Adipocyte (in vitro differentiated cells): ENCODE measurements at regions not wholly inside any gene's neighbourhood (a gene's known extent, or its start where the extent isn't known, plus 50 kb on each side); places are given as distances from the start of the nearest gene placed in this dataset.

Experiments
- DNase-seq: peaks from one replicate; pipeline ENCODE4 v3.0.0-alpha.2; 2015; ENCODE audit warnings: low read depth
- H3K27me3 ChIP-seq: replicated peaks from 2 replicates; pipeline ENCODE4 v1.7.0; 2013; ENCODE audit warnings: mild to moderate bottlenecking, low read length, moderate library complexity; ENCODE audit not compliant: control insufficient read depth, insufficient read depth
- H3K36me3 ChIP-seq: 2 replicates; pipeline ENCODE4 v1.7.0; 2013; ENCODE audit warnings: low read length, mild to moderate bottlenecking, moderate library complexity; ENCODE audit not compliant: control insufficient read depth, insufficient read depth, severe bottlenecking
- H3K4me1 ChIP-seq: 2 replicates; pipeline ENCODE4 v1.7.0; 2013; ENCODE audit warnings: mild to moderate bottlenecking, low read length, moderate library complexity; ENCODE audit not compliant: control insufficient read depth, insufficient read depth
- H3K4me3 ChIP-seq: 2 replicates; pipeline ENCODE4 v1.7.0; 2013; ENCODE audit warnings: mild to moderate bottlenecking, low read length, moderate library complexity
- H3K9ac ChIP-seq: 2 replicates; pipeline ENCODE4 v1.7.0; 2013; ENCODE audit warnings: mild to moderate bottlenecking, low read length, moderate library complexity
- H3K9me3 ChIP-seq: 2 replicates; pipeline ENCODE4 v1.7.0; 2013; ENCODE audit warnings: mild to moderate bottlenecking, low read length, moderate library complexity; ENCODE audit not compliant: control insufficient read depth

DNA sequence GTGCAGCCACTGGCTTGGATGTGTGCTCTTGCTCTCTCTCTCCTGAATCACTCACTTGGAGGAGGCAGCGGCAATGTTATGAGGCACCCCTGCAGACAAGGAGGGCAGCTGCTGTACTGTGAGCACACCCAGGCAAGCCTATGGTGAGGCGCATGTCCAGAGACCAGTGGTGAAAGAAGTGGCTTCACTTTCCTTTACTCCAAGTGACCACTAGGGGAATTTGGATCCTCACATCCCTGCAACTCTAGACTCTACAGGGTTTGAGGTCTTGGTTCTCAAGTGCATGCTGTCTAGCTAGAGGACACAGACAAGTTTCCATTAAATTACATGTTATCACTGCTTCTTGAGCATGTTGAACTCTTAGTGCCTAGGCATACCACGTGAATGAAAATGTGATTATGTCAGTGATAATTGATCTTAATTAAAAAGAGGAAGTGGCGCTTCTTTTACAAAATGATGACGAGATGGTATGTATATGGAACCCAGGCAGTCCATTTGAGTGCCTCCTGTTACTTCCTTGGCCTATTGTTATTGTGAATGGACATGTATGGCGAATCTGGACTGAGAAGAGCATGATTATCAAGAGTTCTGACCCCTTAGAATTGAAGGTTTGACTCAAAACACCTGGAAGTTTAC lies 181.0 kb upstream of the CDH2 start:
- Histone ChIP-seq H3K4me3 (no peak overlapping the region), H3K27me3 (no peaks in the 10 kb centered on the region), H3K9me3 (no peaks in the 10 kb centered on the region), H3K9ac (no peak overlapping the region), H3K36me3 (no peaks in the 10 kb centered on the region), H3K4me1 (no peaks in the 10 kb centered on the region)
- no peak for DNase-seq

DNA sequence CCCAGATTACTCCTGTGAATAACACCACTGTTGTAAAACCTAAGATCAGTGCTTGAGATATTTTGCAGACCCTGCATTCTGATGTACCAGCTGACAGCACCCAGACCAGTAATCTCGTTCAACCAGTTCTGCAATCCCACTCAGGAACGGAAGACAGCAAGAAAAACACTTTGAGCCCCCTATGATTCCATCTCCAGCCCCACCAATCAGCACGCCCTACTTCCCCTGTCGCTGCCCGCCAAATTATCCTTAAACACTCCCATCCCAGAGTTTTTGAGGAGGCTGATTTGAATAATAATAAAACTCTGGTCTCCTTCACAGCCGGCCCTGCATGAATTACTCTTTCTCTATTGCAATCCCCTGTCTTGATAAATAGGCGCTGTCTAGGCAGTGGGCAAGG lies 173.9 kb upstream of the CDH2 start:
- no peaks in the 10 kb centered on the region for H3K27me3 ChIP-seq
- no peak overlapping the region for H3K9ac ChIP-seq
- H3K9me3 ChIP-seq, result no peaks in the 10 kb centered on the region
- H3K36me3 ChIP-seq, result no peaks in the 10 kb centered on the region
- H3K4me3 ChIP-seq, result no peak overlapping the region
- no peak for DNase-seq
- no peaks in the 10 kb centered on the region for H3K4me1 ChIP-seq

DNA sequence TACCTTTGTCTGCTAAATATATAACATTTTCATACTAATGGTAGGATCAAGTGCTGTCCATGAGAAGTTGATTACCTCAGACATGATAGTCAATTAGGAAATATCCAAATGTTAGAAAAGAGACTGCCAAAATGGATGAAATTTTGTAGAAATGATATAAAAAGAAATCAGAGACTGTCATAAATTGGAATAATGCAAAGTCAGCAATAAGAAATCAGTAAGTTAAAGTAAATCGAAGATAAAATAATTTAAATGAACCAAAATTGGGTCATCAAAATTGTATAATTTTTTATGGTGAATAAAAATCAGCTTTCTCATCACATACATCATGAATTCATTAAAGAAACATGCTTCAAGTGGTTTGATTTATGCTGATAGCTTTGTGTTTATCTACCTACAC lies 165.3 kb upstream of the CDH2 start:
- DNase-seq, result no peak
- Histone ChIP-seq H3K4me3 (no peak overlapping the region), H3K36me3 (no peaks in the 10 kb centered on the region), H3K27me3 (no peaks in the 10 kb centered on the region), H3K9me3 (no peaks in the 10 kb centered on the region), H3K9ac (no peak overlapping the region), H3K4me1 (no peaks in the 10 kb centered on the region)

DNA sequence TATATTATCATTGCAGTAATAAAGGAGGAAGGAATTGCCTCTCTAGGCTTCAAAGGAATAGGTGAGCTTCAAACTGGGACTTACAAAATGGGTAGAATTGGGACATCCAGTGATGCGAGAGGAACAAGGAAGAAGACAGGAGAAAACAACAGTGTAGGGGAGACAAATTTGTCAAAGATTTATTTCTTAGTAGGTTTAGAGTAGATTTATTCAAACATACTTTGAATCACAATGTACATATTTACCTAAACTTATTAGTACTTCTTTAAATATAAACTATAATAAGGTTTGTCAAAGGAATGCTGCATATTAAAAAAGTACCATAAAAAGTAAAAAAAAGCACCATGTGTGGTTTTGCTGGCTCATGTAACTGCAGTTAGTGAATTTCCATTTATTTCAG lies 161.4 kb upstream of the CDH2 start:
- Histone ChIP-seq H3K9ac (no peak overlapping the region), H3K36me3 (no peaks in the 10 kb centered on the region), H3K9me3 (no peaks in the 10 kb centered on the region), H3K4me3 (no peak overlapping the region), H3K27me3 (no peaks in the 10 kb centered on the region), H3K4me1 (no peaks in the 10 kb centered on the region)
- no peak for DNase-seq

DNA sequence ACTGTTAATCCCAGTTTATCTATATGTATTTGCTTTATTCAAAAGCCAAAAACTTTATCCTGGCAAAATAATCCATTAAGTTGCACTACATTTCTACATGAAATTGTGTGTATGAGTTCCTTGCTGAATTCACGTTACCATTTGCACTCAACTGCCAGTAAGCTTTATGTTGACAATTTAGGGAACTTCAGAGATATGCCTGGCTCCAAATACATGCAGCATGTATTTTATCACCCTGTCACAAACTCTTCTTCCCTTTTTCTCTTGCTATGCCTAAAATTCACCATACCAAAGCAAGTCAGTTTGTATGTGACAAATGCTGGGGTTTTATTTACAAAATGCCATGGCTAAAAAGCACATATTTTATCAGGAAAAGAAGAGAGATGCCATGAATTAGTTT lies 157.6 kb upstream of the CDH2 start:
- Histone ChIP-seq H3K4me1 (no peaks in the 10 kb centered on the region), H3K27me3 (no peaks in the 10 kb centered on the region)
- no peak for DNase-seq

DNA sequence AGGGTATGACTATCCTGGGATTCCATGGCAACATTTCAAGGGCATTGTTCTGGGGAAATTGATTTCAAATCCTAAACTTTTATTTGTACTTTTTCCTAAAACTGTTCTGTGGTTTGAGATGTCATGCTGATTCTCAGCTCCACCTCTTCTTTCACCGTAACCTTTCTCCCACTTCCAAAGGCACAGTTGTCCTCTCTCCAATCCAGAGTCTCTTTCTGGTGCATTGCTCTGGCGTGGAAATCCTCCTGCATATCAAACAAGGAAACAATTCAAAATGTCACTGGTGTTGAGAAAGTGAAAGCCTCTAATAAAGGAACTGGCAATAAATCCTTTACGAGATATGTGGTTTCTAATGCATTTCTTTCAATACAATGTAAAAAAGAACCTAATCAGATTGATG lies 155.1 kb upstream of the CDH2 start:
- Histone ChIP-seq H3K9me3 (no peaks in the 10 kb centered on the region), H3K9ac (no peak overlapping the region), H3K4me1 (no peaks in the 10 kb centered on the region), H3K4me3 (no peak overlapping the region), H3K36me3 (no peaks in the 10 kb centered on the region), H3K27me3 (no peaks in the 10 kb centered on the region)
- no peak for DNase-seq

More for the DNA sequence above, 157.6 kb upstream of the CDH2 start:
- Histone ChIP-seq H3K4me3 (no peak overlapping the region), H3K36me3 (no peaks in the 10 kb centered on the region), H3K9me3 (no peaks in the 10 kb centered on the region), H3K9ac (no peak overlapping the region)

DNA sequence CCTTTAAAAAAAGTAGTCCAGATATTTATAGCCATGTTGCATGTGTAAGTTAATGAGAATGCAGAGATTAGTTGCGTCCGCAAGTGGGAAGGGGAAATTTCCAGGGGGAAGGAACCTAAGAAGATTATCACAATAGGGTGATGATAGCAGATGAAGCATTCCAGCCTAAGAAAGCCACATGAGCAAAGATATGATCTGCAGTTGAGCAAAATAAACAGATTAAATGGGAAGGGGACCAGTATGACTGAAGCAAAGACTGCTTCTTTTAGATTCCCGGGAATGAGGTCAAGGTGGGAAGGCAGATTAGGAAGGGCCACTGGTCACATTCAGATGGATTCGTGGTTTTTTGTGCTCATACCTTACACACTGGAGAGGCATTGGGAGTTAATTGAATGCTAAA lies 154.6 kb upstream of the CDH2 start:
- Histone ChIP-seq H3K4me3 (no peak overlapping the region), H3K9ac (no peak overlapping the region), H3K36me3 (no peaks in the 10 kb centered on the region), H3K4me1 (no peaks in the 10 kb centered on the region), H3K27me3 (no peaks in the 10 kb centered on the region), H3K9me3 (no peaks in the 10 kb centered on the region)
- DNase-seq, result no peak

DNA sequence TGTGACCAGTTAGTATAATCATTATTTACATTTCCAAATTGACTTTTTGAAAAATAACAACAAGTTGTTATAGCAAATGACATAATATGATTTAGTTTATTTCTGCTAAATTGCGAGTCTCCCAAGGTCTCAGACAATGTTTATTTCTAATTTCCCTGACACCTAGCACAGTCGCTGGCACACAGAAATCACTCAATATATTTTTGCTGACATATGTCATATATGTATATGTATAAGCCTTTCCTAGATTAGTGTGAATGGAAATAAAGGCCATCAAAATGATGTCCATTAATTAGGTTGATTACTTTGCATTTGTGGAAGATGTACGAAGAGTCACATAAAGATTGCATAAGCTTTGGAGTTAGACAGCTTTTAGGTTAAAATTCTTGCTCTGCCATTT lies 136.7 kb upstream of the CDH2 start:
- H3K4me1 ChIP-seq, result no peaks in the 10 kb centered on the region
- no peak overlapping the region for H3K9ac ChIP-seq
- no peaks in the 10 kb centered on the region for H3K36me3 ChIP-seq
- H3K9me3 ChIP-seq, result no peaks in the 10 kb centered on the region
- no peaks in the 10 kb centered on the region for H3K27me3 ChIP-seq
- DNase-seq, result no peak
- H3K4me3 ChIP-seq, result no peak overlapping the region

DNA sequence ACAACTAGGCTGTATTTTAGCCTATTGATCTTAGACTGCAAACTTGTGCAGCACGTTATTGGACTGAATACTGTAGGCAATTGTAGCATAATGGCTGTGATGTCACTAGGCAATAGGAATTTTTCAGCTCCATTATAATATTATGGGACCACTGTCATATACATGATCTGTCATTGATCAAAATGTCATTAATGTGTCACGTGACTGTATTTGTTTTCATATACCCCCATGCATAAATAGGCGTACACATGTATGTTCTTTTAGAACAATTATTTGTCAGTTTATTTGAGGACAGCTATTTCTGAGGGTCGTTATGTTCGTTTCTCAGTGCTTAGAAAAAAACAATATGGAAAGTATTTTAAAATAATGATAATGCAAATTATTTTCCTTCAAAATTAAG lies 111.9 kb upstream of the CDH2 start:
- H3K36me3 ChIP-seq, result no peaks in the 10 kb centered on the region

DNA sequence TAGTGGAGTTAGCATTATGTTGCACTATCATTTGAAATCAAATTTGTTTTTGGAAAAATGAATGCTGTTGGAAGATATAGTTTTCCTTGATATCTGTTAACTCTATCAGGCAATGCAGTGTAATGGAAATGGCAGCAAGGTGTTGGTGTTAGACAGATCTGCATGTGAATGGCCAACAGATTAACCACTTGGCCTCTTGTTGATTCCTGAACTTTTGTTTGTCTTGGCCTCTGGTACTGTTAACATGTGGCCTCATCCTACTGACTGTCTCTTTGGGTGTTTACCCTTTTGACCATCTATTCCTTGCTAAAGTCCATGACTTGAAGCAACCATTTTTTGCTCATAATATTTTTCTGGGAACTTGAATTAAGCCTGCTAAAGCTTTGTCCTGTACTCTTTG lies 110.2 kb upstream of the CDH2 start:
- H3K4me1 ChIP-seq, result no peaks in the 10 kb centered on the region
- no peaks in the 10 kb centered on the region for H3K27me3 ChIP-seq
- H3K9me3 ChIP-seq, result no peaks in the 10 kb centered on the region
- H3K9ac ChIP-seq, result no peak overlapping the region
- no peak overlapping the region for H3K4me3 ChIP-seq
- H3K36me3 ChIP-seq, result no peaks in the 10 kb centered on the region
- DNase-seq, result no peak

More for the DNA sequence above, 111.9 kb upstream of the CDH2 start:
- no peak overlapping the region for H3K9ac ChIP-seq
- H3K4me1 ChIP-seq, result no peaks in the 10 kb centered on the region
- H3K27me3 ChIP-seq, result no peaks in the 10 kb centered on the region
- no peaks in the 10 kb centered on the region for H3K9me3 ChIP-seq
- no peak for DNase-seq
- no peak overlapping the region for H3K4me3 ChIP-seq

DNA sequence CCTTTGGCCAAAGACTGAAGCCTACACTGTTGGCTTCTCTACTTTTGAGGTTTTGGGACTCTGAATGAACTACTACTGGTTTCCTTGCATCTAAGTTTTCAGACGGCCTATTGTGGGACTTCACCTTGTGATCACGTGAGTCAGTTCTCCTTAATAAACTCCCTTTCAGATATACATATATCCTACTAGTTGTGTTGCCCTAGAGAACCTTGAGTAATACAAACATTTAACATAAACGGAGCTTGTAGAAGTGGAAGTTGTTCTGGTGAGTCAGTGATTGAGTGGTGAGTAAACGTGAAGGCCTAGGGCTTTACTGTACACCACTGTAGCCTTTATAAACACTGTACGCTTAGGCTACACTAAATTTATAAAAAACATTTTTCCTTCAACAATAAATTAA lies 107.2 kb upstream of the CDH2 start:
- no peaks in the 10 kb centered on the region for H3K36me3 ChIP-seq
- H3K9me3 ChIP-seq, result no peaks in the 10 kb centered on the region
- H3K4me1 ChIP-seq, result no peaks in the 10 kb centered on the region
- H3K9ac ChIP-seq, result no peak overlapping the region
- DNase-seq, result peak; percentile 54
- no peaks in the 10 kb centered on the region for H3K27me3 ChIP-seq
- no peak overlapping the region for H3K4me3 ChIP-seq

DNA sequence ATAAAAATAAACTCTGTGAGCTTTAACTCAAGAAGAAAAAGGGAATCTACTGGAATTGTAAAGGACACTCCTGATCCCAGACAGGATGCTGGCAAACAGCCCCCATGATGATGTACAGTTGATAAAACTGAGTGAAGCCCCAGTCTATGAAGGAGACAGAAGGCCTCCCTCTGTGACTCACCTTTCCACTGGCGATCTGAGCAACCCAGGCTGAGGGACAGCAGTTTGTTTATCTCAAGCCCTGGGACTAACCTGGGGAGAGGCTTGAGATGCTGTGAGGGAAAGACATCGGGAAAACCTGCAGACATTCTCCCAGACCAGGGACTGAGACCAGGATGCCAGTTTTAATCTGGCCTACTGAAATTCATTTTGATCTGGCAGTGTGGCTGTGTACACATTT lies 104.5 kb upstream of the CDH2 start:
- H3K9ac ChIP-seq, result no peak overlapping the region
- peak; percentile 2 for DNase-seq
- no peaks in the 10 kb centered on the region for H3K36me3 ChIP-seq
- H3K4me3 ChIP-seq, result no peak overlapping the region
- H3K27me3 ChIP-seq, result no peaks in the 10 kb centered on the region
- no peaks in the 10 kb centered on the region for H3K9me3 ChIP-seq
- no peaks in the 10 kb centered on the region for H3K4me1 ChIP-seq
